SU-DHL-6 (cell line): ENCODE measurements at regions not wholly inside any gene's neighbourhood (a gene's known extent, or its start where the extent isn't known, plus 50 kb on each side); places are given as distances from the start of the nearest gene placed in this dataset.

Experiments
- EZH2phosphoT487 ChIP-seq: fragments of 200-600 bp; sonication (generic), shearing (Covaris generic); conservative IDR thresholded peaks from 2 replicates; pipeline ENCODE4 v1.6.1; 2018; ENCODE audit warnings: mild to moderate bottlenecking, antibody characterized with exemption, low read length, moderate library complexity, mixed read lengths
- TF ChIP-seq, protein P1 (sequence below): fragments of 200-600 bp; sonication (generic); IDR thresholded peaks from one replicate; pipeline ENCODE4 v1.5.1; 2017; ENCODE audit warnings: antibody characterized with exemption, mild to moderate bottlenecking, low read length, moderate library complexity; ENCODE audit not compliant: insufficient read depth, poor library complexity, severe bottlenecking

- TF ChIP-seq, protein P1, sequence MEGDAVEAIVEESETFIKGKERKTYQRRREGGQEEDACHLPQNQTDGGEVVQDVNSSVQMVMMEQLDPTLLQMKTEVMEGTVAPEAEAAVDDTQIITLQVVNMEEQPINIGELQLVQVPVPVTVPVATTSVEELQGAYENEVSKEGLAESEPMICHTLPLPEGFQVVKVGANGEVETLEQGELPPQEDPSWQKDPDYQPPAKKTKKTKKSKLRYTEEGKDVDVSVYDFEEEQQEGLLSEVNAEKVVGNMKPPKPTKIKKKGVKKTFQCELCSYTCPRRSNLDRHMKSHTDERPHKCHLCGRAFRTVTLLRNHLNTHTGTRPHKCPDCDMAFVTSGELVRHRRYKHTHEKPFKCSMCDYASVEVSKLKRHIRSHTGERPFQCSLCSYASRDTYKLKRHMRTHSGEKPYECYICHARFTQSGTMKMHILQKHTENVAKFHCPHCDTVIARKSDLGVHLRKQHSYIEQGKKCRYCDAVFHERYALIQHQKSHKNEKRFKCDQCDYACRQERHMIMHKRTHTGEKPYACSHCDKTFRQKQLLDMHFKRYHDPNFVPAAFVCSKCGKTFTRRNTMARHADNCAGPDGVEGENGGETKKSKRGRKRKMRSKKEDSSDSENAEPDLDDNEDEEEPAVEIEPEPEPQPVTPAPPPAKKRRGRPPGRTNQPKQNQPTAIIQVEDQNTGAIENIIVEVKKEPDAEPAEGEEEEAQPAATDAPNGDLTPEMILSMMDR = no peak
- TF ChIP-seq EZH2phosphoT487 = no peak
Observed at GRCh38 chr16:79369796-79370195, 230.7 kb downstream of the MAF start.
